DLD1 (cell line): ENCODE measurements at regions not wholly inside any gene's neighbourhood (a gene's known extent, or its start where the extent isn't known, plus 50 kb on each side); places are given as distances from the start of the nearest gene placed in this dataset.

Experiments
- in situ Hi-C: cut with HindIII; loops from 2 replicates; pipeline ENCODE4 v1.10.0; 2017; ENCODE audit warnings: low sequenced_read_pairs

DNA sequence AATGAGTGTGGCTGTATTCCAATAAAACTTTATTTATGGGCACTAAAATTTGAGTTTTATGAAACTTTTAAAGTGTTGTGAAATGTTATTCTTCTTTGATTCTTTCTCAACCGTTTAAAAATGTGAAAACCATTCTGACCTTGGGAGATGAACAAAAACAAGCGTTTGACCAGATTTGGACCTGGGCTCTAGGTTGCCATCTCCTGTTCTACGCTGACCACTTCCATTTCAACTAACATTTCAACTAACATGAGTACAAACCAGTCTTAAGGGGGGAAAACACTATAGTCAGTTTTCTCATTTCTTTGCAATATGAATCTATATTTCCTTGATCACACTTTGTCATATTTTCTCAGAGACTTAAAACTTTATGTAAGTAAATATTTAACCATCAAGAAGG is 118.4 kb upstream of the IRX5 start:
- in situ Hi-C loops: no loop called here

GRCh38 chr16:54808890-54809289 is 121.8 kb upstream of the IRX5 start:
- in situ Hi-C loops: no loop called here

GRCh38 chr16:54806881-54807360 is 123.7 kb upstream of the IRX5 start:
- in situ Hi-C loops: no loop called here

GRCh38 chr16:54806378-54806777 is 124.3 kb upstream of the IRX5 start:
- in situ Hi-C loops: no loop called here

GRCh38 chr16:54805648-54806047 is 125.0 kb upstream of the IRX5 start:
- in situ Hi-C loops: no loop called here

DNA sequence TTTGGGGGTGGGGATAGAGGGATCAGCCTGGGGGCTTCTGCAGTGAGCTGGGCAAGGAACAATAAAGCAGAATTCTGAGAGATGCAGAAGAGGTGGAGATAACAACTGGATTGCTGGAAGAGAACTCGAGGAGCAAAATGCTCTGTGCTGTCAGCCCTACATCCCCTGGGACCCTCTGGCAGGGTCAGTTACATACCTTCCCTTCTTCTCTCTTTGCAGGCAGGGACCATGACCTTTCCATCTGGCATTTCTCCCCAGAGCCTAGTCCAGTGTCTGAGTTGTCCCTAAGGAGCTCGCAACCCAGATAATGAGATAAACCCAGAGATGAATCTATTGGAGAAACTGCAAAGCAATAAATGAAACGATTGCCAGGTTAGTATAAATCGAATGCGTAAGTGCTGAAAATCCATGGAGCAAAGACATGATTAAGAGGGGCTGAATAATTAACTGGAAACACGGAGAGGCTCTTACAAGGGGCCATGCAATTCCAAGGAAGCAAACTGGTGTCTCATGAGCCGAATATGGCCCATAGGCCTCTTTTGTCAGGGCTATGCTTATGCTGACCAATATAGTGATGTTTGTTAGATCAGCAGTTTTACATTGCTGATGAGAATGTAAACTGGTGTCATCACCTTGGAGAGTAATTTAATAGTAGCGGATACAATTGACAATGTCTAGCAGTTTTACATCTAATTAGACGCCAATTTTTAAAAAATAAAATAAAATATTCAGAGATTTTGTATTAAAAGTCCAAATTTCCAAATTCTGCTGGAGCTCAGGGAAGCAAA is 129.4 kb upstream of the IRX5 start:
- in situ Hi-C loops: no loop called here

DNA sequence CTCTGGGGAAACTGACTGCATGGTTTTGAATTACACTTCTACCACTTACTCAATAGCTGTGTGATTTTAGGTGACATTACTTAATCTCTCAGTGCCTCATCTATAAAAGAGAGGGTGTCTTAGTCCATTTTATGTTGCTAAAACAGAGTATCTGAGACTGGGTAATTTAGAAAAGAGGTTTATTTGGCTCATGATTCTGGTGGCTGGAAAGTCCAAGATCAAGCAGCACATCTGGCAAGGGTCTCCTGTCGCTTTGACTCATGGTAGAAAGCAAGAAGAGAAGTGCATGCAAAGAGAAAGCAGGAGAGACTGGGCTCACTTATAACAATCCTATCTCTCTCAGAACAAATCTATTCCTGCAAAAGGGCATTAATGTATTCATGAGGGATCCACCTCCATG is 132.4 kb upstream of the IRX5 start:
- in situ Hi-C loops: no loop called here

- in situ Hi-C loops: no loop called here
These were observed 134.5 kb upstream of the IRX5 start for GRCh38 chr16:54796211-54796610.

- in situ Hi-C loops: no loop called here
These were observed 137.9 kb upstream of the IRX5 start for GRCh38 chr16:54792811-54793210.

- in situ Hi-C loops: no loop called here
These were observed 143.6 kb upstream of the IRX5 start for GRCh38 chr16:54787045-54787444.

DNA sequence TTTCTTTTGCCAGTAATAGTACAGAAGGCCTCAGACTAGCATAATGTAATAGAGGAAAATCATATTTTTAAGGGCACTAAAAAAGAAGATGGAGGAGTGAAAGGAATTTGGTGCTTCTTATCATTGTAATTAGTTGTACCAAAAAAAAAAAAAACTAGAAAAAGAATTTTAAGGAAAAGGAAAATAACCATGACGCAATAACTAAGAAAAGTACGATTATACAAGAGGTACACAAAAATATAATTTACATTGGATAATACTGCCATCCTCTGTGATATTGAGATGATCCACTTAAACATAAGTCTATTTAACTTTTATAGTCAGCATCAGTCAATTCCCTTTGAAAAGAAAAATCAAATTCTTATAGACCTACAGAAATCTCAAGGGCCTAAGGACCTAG is 146.7 kb upstream of the IRX5 start:
- in situ Hi-C loops: no loop called here

GRCh38 chr16:54783226-54783625 is 147.4 kb upstream of the IRX5 start:
- in situ Hi-C loops: no loop called here

DNA sequence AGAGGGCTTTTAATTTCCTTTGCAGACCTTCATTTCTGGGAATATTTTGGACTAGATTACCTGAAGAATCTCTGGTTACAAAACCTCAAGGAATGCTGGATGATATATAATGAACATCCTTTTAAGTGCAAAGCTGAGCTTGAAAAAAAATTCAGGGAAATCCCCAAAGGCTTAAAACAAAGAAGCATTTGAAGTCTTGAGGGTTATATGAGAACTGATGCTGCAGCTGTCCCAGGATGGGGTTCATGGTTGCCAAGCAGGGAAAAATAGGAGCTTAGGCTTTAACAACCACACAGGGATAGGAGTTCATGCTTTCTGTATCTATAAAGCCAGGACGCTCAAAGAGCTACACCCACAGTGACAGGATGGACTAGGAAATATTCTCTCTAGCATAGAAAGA is 150.4 kb upstream of the IRX5 start:
- in situ Hi-C loops: no loop called here

- in situ Hi-C loops: no loop called here
These were observed 151.1 kb upstream of the IRX5 start for GRCh38 chr16:54779549-54779948.

DNA sequence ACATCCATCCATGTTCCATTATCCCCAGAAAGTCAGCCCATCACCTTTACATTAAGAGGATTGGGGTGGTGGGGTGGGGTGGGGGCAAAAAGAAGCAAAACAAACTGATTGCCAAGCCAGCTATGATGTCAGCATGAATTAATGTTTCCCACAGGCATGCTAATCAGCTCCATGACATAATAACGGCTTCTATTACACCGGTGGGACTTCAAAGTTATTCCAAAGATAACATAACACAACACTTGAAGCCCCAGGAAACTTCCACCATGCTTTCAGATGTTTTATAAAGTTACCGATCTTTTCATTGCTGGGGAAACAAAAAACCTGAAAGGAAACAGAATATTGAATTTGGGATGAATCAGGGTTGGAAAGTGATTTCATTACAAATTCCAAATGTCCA is 155.9 kb upstream of the IRX5 start:
- in situ Hi-C loops: no loop called here

DNA sequence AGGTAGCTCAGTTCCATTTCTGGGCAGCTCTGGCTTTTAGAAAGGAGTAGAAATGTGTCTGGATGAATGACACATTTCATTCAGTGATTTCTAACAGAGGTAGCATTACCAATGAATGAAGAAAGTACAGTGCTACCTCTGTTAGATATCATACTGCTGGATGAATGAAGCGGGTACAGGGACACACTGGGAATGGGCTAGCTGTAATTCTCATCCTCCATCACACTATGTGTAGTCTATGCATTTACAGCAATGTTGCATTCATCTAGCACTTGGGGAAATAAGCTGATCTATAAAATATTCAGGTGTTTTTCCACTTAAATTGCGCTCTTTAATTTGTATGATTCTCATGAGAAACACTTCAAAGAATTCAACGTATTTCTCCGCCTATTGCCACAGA is 158.3 kb upstream of the IRX5 start:
- in situ Hi-C loops: no loop called here

DNA sequence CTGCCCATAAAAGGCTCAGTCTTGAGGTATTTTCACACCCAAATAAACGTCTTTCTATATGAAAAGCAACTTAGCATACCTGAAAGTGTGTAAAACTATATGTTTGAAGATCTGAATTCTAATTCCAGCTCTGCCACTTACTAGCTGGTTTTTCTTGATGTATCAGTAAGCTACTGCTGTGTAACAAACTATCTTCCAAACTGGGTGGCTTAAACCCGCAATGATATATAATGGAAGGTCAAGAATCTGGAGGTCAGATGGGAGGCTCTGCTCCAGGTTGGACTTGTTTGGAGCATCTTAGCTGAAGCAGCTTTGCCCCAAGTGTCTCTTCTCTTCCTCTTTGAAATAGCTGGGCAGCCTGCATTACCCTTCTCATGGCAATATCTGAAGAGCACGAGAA is 164.3 kb upstream of the IRX5 start:
- in situ Hi-C loops: no loop called here

DNA sequence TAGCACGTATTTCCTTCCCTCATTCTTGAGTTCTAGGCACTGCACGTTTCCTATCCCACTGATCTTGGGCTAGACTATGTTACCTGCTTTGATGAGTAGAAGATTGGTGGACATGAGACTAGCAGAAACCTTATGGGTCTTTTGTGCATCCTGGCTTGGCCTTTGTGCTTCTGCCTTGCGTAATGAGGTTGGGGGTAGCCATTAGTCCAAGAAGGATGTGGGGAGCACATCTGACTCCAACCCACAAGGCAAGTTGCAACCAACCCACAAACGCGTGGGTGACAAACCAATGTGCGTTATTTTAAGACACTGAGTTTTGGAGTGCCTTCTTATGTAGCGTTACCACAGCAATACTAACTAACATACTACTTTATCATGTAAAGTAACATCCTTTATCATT is 180.4 kb upstream of the IRX5 start:
- in situ Hi-C loops: no loop called here

DNA sequence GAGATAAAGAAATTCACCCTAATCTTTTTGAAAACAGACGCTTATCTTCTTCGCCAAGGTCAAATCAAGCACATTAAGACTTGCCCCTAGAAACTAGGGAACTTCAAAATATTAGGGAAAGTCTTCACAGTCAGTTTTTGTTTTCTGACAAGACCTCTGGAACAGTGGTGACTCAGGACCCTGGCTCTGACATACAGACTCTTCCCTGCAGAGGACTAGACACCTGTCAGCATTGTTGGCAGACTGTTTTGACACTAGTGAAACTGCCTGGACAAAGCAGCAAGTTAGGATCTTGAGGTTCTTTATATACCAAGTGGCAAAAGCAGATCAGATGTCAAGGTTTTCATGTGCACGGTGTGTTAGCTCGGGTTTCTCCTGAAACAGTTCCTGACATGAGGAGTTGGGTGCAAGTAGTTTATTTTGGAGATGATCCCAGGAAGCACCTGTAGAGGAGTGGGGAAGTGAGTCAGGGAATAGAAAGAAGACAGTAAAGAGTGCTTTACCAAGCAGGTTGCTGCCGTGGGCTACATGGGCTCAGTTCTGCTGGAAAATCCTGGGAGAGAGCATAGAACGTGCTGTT is 182.0 kb upstream of the IRX5 start:
- in situ Hi-C loops: no loop called here

DNA sequence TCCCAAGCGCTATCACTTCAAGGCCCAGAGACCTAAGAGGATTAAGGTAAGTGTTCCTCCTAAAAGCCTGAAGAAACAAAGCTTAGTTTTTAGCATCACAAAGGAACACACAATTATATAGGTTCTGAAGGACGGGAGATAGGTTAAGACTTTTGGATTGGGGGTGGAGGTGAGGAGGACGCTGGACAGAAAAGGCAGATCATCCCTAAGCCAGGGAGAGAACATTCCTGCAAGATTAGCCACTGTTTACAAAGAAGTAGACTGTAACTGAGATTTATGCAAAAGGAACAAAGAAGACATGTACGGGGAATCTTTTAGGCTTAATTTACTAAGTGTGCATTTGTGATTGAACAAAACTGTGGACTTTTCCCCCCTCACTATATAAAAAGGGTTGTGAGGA is 184.1 kb upstream of the IRX5 start:
- in situ Hi-C loops: no loop called here

DNA sequence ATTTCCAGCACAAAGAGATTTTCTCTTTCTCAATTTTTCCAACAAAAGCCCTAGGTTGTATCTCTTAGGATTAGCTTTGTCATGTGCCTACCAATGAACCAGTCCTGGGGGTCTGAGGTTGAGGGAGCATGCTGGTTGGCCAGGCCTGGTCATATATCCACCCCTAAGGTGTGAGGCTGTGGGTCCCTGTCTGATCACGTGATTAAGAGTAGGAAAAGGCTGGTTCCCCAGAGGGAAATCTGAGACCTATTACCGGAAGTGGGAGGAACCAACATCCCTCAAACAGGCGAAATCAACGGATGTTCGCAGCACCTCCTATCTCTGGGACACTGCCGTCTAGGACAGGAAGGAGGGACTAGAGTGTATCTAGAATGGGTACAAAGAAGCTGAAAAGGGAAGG is 185.7 kb upstream of the IRX5 start:
- in situ Hi-C loops: no loop called here

DNA sequence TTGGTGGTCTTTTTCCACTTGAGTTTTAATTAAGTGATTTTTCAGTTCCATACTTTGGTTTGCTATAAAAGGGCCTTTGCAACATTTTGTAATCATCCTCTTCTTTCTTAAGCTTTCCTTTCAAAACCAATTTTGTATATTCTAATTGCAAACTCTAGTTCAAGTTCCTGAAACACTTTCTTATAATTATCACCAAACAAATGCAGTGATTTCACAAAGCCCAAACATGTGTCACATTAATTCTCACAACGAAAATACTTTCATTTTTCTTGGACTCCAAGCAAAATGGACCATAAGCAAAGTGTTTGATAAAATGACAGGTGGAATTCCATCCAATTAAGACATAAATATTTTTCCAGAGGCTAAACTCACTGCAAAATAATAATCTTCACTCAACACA is 188.2 kb upstream of the IRX5 start:
- in situ Hi-C loops: no loop called here

DNA sequence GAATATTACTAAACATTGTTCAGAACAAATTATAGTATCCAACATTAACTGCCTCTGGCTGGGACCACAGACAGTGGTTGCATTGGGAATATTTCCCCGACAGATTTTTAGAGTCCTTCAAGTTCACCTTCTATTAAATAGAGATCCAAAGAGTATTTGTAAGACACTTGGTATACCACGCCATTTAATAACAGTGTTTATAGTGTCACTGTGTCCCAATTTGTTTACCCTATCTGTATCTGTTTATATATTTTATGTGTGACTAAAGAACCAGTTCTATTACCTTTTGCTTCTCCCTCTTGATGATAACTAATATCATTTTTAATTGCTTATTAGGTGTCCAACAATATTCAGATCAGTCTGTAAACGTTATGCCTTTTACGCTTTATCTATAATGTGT is 191.3 kb upstream of the IRX5 start:
- in situ Hi-C loops: no loop called here
